Kidney (tissue), 13 donors: ENCODE measurements at regions not wholly inside any gene's neighbourhood (a gene's known extent, or its start where the extent isn't known, plus 50 kb on each side); places are given as distances from the start of the nearest gene placed in this dataset.

Experiments
- DNase-seq, 5 donors: peaks; one replicate each; pipeline ENCODE4 v3.0.0-alpha.2; 2013 to 2020
- FAIRE-seq: peaks from 2 replicates; lab custom pipeline; 2012; peaks lifted over from hg19 to GRCh38; lab: Jason Lieb, UNC
- H3K27ac ChIP-seq, 2 donors: one replicate each; pipeline ENCODE4 v1.7.0; 2013; ENCODE audit warnings: low read depth in 2 of 2, low read length in 2 of 2, inconsistent platforms in 1 of 2
- H3K27me3 ChIP-seq: one replicate; pipeline ENCODE4 v1.7.1; 2013; ENCODE audit warnings: low read length, inconsistent platforms; ENCODE audit not compliant: control insufficient read depth, insufficient read depth
- H3K36me3 ChIP-seq, 3 donors: one replicate each; pipeline versions ENCODE4 v1.7.0 to v1.7.1; 2013; ENCODE audit warnings: low read length in 3 of 3, control low read depth in 1 of 3, inconsistent platforms in 1 of 3; ENCODE audit not compliant: insufficient read depth in 3 of 3, control insufficient read depth in 2 of 3
- H3K4me1 ChIP-seq, 3 donors: one replicate each; pipeline versions ENCODE4 v1.7.0 to v1.7.1; 2013; ENCODE audit warnings: low read length in 3 of 3, inconsistent platforms in 1 of 3, low read depth in 1 of 3; ENCODE audit not compliant: control insufficient read depth in 2 of 3, insufficient read depth in 2 of 3
- H3K4me3 ChIP-seq, 3 donors: one replicate each; pipeline versions ENCODE4 v1.7.0 to v1.8.1; 2013; ENCODE audit warnings: low read length in 3 of 3, control low read depth in 1 of 3, inconsistent platforms in 1 of 3
- H3K9ac ChIP-seq, 3 donors: one replicate each; pipeline versions ENCODE4 v1.7.0 to v1.7.1; 2013; ENCODE audit warnings: low read length in 3 of 3, control low read depth in 1 of 3, inconsistent platforms in 1 of 3
- H3K9me3 ChIP-seq, 3 donors: one replicate each; pipeline versions ENCODE4 v1.7.0 to v1.7.1; 2013; ENCODE audit warnings: low read length in 3 of 3, control low read depth in 1 of 3, inconsistent platforms in 1 of 3; ENCODE audit not compliant: control insufficient read depth in 2 of 3, insufficient read depth in 1 of 3
- CTCF ChIP-seq: IDR thresholded peaks from 3 replicates; pipeline ENCODE4 v1.5.1; 2012; ENCODE audit warnings: mild to moderate bottlenecking, moderate library complexity, borderline replicate concordance; ENCODE audit not compliant: insufficient read depth; ENCODE audit errors: extremely low read depth
- intact Hi-C: fragments of 100-400 bp; cut with DNase I; formaldehyde crosslinking; loops from one replicate; pipeline ENCODE4 v1.11.1; 2022
- donor health status: control.
- donor health status: control.
- donor health status: control.
- donor health status: control.
- donor health status: control.
- donor health status: DM: yes; HTN: yes; CAD: no.
- donor health status: Normal renal cell carcinoma (clear cell type).

- intact Hi-C loops, result no loop called here
- Histone ChIP-seq H3K4me3 (no peak overlapping the region), H3K36me3 (no peaks in the 10 kb centered on the region), H3K9ac (no peak overlapping the region), H3K9me3 (no peaks in the 10 kb centered on the region), H3K4me1 (no peaks in the 10 kb centered on the region), H3K27me3 (no peaks in the 10 kb centered on the region), H3K27ac (no peak overlapping the region)
- TF ChIP-seq CTCF, result no peak
- FAIRE-seq (no peak), DNase-seq (no peak)
Observed at GRCh38 chr6:19478273-19478672, 358.9 kb upstream of the ID4 start.

DNA sequence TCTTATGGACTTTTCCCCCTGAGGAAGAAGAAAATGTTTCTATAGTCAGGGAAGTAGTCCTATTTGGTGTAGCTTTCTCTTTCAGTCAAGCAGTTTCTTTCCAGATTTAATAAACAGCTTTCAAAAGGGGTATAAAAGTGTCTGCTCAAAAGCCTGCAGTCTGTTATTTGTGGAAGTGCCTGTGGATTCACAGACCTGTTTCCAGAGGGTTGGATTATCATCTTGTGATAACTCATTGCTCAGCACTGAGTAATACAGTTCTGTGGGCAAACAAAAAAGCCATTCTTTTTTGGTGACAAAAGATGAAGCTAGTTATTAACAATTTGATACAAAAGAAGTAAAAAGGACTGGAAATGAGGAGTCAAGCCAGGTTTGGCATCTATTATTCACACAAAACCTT is 358.2 kb upstream of the ID4 start:
- Histone ChIP-seq H3K36me3 (no peaks in the 10 kb centered on the region), H3K9ac (no peak overlapping the region), H3K9me3 (no peaks in the 10 kb centered on the region), H3K4me1 (no peaks in the 10 kb centered on the region), H3K27me3 (no peaks in the 10 kb centered on the region), H3K4me3 (no peak overlapping the region), H3K27ac (no peak overlapping the region)
- intact Hi-C loops, result no loop called here
- TF ChIP-seq CTCF, result no peak
- DNase-seq (no peak), FAIRE-seq (no peak)

DNA sequence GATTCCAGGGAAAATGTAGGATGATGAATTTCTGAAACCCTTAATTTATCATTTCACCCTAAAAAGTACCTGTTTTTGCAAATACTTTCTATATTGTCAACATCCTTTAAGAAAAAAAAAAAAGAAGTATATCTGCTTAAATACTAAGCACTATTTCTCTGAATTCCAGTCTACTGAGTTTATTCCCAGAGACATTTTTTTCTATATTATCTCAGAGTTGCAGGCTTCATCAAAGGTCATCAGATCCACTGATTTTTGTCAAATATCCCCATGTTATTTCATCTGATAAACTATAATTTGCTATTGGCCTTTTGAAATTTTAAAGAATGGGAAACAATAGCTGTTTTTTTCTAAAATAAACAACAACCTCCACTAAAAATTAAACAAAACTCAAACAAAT is 357.6 kb upstream of the ID4 start:
- no peaks in the 10 kb centered on the region for H3K27me3 ChIP-seq
- FAIRE-seq (peak; percentile 50), DNase-seq (no peak)
- H3K4me1 ChIP-seq, result no peaks in the 10 kb centered on the region
- intact Hi-C loops, result no loop called here
- H3K9ac ChIP-seq, result no peak overlapping the region
- H3K27ac ChIP-seq, result no peak overlapping the region
- no peak for TF ChIP-seq CTCF
- H3K36me3 ChIP-seq, result no peaks in the 10 kb centered on the region
- H3K9me3 ChIP-seq, result no peaks in the 10 kb centered on the region
- no peak overlapping the region for H3K4me3 ChIP-seq

- DNase-seq (peak in 2 of 5 donors; percentile 74 to 75), FAIRE-seq (no peak)
- intact Hi-C loops, result no loop called here
- no peaks in the 10 kb centered on the region for H3K36me3 ChIP-seq
- TF ChIP-seq CTCF, result no peak
- peaks cover 0 to 5% (median 0%) of the 10 kb centered on the region in 3 donors for H3K4me1 ChIP-seq
- no peaks in the 10 kb centered on the region for H3K27me3 ChIP-seq
- no peak overlapping the region for H3K9ac ChIP-seq
- H3K27ac ChIP-seq, result no peak overlapping the region
- H3K9me3 ChIP-seq, result no peaks in the 10 kb centered on the region
- peak overlapping the region in 1 of 3 donors; percentile 14 for H3K4me3 ChIP-seq
Observed at GRCh38 chr6:19492636-19493405, 344.3 kb upstream of the ID4 start.
